GM19238 (cell line): ENCODE measurements at regions not wholly inside any gene's neighbourhood (a gene's known extent, or its start where the extent isn't known, plus 50 kb on each side); places are given as distances from the start of the nearest gene placed in this dataset.

Experiments
- DNase-seq: peaks from one replicate; pipeline ENCODE4 v3.0.0; 2011; ENCODE audit warnings: low spot score; ENCODE audit not compliant: insufficient read length

DNA sequence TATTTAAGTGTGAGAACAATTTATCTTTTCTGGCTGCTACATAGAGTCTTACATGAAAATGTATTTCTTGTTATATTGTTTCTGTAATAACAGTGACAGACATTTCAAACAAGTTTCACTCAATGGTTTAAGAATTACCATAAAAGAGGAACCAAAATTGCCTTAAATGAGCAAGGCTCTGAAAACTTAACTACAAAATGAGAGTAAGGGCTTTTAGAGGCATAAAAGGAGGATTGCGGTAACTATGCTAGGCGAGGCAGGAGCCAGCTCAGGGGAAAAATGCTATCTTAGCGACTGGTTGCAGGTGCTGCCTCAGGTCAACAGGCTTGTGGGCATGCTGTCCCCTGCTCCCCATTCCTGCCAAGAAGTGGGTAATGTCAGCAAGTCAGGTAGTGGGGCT lies 81.7 kb upstream of the MSI2 start:
- peak; percentile 29 for DNase-seq

DNA sequence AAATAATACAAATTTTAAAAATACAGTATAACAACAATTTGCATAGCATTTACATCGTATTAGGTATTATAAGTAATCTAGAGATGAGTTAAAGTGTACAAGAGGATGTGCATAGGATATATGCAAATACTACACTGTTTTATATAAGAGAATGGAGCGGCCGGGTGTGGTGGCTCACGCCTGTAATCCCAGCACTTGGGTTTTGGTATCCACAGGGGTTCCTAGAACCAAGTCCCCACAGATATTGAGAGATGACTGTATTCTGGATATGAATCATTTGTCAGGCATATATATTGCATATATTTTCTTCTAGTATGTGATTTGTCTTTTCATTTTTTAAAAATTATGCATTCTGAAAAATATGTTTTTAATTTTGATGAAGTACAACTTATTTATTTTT lies 77.5 kb upstream of the MSI2 start:
- no peak for DNase-seq

DNA sequence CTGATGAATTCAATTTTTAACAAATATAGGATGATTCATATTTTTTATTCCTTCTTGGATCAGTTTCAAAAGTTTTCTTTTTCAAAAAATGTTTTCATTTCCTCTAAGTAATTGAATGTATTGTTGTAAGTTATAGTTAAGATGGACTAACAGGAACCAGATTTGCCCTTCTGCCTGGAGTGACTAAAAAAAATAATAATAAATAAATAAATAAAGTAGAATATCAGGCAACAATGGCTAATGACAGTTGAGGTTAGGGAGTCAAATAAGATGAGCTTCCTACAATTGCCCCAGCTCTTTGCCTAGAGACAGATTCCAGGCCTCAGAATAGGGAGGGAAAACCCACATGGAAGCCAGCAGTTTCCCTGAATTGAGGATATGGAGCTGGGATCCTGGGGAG lies 73.7 kb upstream of the MSI2 start:
- DNase-seq: no peak

DNA sequence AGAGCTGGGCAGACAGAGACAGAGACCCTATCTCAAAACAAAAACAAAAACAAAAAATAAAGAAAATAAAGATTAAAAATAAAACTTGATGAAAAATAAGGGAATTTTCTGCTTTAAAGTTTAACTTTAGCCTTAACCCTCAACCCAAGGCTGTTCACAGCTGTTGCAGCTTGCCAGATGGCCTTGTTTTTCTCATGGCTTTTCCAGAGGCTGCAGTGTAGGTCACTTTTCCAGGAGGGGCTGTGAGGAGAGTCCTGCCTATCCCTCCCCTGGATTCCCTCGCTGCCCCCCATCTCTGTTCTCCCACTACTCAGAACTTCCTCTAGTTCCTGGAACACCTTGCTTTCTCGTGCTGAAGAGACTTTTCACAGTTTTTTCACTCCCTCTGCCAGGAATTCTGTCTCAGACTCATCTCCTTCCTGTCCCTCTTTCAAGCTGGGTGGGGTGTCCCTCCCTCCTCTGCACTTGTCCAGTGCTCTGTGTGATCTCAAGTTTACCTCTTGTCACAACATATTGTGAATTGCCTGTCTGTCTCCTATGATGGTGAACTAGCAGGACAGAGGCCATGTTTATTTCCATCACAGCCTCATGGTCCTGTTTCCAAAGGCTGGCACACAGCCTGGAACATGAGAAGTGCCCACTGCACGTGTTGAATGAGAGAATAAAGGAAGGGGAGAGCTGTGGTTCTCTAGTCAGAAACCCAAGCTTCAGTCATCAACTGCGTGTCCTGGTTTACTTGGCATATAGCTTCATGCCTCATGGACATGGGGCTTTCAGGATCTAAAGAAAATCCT lies 69.9 kb upstream of the MSI2 start:
- DNase-seq: no peak

DNA sequence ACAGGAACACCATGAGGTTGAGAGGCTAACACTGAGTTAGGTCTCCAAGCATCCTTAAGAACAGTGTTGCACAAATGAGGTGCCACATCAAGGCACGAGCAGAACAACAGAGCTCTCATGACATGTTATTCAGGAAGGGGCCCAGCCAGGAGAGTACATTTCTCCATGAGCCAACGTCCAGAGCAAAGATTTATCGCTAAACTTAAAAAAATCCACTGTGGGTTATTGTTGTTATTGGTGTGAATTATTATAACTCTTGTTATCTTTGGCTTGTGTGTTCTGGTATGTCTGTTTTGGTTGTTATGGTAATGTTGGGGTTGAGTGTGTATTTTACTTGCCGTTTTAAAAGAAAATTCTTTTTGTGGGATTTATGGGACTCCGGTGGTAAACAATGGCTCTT lies 68.9 kb upstream of the MSI2 start:
- no peak for DNase-seq

DNA sequence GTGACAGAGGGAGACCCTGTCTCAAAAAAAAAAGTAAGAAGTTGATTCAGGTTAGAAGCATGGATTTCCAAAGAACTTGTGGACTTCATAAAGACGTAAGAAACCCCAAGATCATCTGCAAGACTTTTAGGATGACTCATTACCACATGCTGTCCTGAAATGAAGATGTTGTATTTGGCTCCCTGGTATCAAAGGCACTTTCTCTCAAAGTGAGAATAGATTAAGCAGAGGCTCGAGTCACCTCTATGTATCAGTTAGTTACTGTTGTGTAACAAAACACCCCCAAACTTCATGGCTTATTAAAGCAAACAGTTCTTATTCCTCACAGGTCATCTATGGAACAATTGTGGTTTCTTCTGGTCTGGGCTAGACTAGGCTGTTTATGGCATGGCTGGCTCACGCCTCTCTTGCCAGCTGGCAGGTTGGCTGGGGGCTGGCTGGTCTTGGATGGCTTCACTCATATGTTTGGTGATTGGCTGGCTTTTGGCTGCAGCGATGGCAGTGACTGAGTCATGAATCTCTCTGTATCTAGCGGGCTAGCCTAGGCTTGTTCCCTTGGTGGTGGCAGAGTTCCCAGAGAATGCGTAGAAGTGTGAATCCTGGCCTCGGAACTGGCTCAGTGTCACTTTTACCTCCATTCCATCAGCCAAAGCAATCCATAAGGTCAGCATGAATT lies 60.4 kb upstream of the MSI2 start:
- DNase-seq: no peak

DNA sequence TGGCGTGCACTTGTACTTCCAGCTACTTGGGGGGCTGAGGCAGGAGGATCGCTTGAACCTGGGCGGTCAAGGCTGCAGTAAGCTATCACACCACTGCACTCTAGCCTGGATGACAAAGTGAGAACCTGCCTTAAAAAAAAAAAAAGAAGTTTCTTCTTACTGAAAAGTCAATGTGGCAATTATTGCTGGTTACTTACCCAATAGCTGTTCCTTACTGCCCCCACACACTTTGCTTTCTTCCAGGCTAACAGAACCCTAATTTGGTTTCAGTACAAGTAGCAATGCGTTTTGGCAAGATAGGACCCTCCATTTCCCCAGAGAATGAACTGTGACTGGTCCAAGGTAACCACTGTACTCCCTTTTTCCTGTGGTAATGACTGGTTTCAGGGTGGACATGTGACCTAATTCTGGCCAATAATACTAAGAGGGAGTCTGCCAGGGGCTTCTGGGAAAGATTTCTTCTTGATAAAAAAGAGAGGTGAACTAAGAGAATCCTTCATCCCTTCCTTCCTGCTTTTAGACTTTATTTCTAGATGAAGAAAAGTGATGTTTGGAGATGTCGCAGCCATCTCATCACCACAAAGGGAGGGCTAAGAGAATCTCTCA lies 58.8 kb upstream of the MSI2 start:
- DNase-seq: no peak

DNA sequence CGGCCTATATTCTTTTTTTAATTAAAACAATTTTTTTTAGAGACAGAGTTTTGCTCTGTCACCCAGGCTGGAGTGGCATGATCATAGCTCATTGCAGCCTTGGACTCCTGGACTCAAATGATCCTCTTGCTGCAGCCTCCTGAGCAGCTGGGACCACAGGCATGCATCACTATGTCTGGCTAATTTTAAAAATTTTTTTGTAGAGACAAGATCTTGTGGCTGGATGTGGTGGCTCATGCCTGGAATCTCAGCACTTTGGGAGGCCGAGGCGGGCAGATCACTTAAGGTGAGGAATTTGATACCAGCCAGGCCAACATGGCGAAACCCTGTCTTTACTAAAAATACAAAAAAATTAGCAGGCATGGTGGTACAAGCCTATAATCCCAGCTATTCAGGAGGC lies 54.8 kb upstream of the MSI2 start:
- no peak for DNase-seq

DNA sequence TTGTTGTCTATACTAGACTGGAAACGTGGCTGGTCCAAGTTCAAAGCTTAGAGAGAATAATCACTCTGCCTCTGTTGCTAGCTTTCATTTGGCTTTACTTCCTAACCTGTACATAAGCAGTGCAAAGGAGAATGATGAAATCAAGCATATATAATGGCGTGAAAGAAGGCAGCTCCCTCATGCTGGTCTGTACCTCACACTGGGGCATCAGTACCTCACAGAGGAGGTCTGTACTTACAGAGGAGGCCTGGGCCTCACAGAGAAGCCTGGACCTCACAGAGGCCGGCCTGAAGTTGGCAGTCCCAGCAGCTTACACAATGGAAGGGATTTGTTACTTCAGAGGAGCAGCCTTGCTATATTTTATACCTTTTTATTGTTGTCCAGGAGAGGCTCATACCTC lies 53.3 kb upstream of the MSI2 start:
- DNase-seq: no peak
